ENCODE measurements at regions not wholly inside any gene's neighbourhood (a gene's known extent, or its start where the extent isn't known, plus 50 kb on each side); places are given as distances from the start of the nearest gene placed in this dataset.

DNA sequence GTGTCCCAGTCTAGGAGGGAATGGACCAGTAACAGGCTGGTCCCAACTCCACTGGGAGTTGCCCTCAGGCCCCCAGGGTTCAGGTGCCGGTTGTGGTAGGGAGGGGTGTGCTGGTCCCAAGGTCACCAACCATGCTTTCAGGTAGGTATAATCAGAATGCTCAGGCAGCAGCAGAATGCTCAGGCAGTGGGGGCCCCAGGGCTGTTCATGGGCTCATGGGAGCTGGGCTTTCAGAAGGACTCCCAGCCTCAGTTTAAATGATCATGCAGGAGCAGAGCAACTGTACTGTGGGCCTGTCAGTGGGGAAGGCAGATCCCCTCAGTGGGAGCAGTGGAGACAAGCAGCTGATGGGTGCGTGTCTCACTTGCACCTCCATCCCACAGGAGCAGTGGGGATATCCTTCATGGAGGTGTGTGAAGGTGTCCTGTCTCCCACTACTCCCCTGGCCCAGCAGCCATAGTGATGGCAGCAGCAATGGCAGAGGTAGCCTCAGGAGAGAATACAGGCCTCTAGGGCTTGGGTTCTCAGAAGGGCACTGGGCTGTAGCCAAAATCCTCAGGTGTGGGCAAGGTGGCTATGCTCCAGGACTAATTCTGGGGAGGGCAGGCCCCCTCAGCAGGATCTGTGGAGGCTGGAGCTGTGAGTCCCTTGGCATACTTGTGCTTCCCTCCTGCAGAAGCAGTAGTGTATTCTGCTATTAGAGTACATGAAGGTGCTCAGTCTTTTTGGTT lies 917.3 kb upstream of the B3GALT2 start:
- ChIA-PET CTCF (no interaction called here), POLR2A (ENCODE audit: unreplicated experiment) (no interaction called here)
- TF ChIP-seq, protein P1, sequence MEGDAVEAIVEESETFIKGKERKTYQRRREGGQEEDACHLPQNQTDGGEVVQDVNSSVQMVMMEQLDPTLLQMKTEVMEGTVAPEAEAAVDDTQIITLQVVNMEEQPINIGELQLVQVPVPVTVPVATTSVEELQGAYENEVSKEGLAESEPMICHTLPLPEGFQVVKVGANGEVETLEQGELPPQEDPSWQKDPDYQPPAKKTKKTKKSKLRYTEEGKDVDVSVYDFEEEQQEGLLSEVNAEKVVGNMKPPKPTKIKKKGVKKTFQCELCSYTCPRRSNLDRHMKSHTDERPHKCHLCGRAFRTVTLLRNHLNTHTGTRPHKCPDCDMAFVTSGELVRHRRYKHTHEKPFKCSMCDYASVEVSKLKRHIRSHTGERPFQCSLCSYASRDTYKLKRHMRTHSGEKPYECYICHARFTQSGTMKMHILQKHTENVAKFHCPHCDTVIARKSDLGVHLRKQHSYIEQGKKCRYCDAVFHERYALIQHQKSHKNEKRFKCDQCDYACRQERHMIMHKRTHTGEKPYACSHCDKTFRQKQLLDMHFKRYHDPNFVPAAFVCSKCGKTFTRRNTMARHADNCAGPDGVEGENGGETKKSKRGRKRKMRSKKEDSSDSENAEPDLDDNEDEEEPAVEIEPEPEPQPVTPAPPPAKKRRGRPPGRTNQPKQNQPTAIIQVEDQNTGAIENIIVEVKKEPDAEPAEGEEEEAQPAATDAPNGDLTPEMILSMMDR (conservative IDR thresholded peaks at IDR 0.05) = no peak
- no peak for TF ChIP-seq EZH2 (IDR thresholded peaks at IDR 0.05; ENCODE audit: low read depth)
- H3K4me3 ChIP-seq = no peak overlapping the region
- H3K27ac ChIP-seq = no peak overlapping the region
- no peak overlapping the region for H2AFZ ChIP-seq
- DNase-seq = no peak
- no peaks in the 10 kb centered on the region for H3K9me3 ChIP-seq (ENCODE audit: insufficient read depth, low read depth)
- H3F3A ChIP-seq (ENCODE audit: insufficient read depth, low read depth) = no peaks in the 10 kb centered on the region
- H3K9me2 ChIP-seq (ENCODE audit: insufficient read depth) = no peaks in the 10 kb centered on the region
- no peaks in the 10 kb centered on the region for H3K27me3 ChIP-seq (ENCODE audit: insufficient read depth, low read depth)
- no TSS peak for BruUV-seq (replicated peaks)
- no peaks in the 10 kb centered on the region for H3K36me3 ChIP-seq (ENCODE audit: low read depth)
- H4K20me1 ChIP-seq (ENCODE audit: insufficient read depth) = no peaks in the 10 kb centered on the region
- no peaks in the 10 kb centered on the region for H3K4me1 ChIP-seq (replicated peaks; ENCODE audit: insufficient read depth)
- no peaks in the 10 kb centered on the region for H3K79me2 ChIP-seq (ENCODE audit: low read depth)
- intact Hi-C loops (cut with micrococcal nuclease; ENCODE audit: unreplicated experiment) = no loop called here
- H3K4me2 ChIP-seq = no peak overlapping the region

DNA sequence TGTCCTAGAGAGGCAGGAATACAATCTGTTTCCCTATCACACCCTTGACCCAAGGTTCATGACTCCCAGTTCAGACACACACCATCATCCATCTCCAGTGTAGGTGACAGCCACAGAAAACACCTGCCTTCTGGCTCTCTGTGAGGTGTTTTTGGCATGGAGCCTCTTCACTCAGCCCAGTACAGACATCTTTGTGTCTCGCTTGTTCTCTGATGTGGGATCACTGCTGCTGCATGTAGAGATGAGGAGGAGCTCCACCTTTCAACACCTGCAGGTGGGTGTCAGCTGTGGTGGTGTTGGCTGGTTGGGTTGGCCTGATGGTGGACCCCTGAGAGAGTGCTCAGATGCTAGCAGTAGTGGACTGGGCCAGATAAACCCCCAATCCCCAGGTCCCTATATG lies 916.7 kb upstream of the B3GALT2 start:
- TF ChIP-seq, protein P1 (conservative IDR thresholded peaks at IDR 0.05) = no peak
- TF ChIP-seq EZH2 (IDR thresholded peaks at IDR 0.05; ENCODE audit: low read depth) = no peak
- H3K36me3 ChIP-seq (ENCODE audit: low read depth) = no peaks in the 10 kb centered on the region
- no TSS peak for BruUV-seq (replicated peaks)
- H3K4me1 ChIP-seq (replicated peaks; ENCODE audit: insufficient read depth) = no peaks in the 10 kb centered on the region
- H3F3A ChIP-seq (ENCODE audit: insufficient read depth, low read depth) = no peaks in the 10 kb centered on the region
- no peak overlapping the region for H3K27ac ChIP-seq
- H3K9me2 ChIP-seq (ENCODE audit: insufficient read depth) = no peaks in the 10 kb centered on the region
- ChIA-PET CTCF (no interaction called here), POLR2A (ENCODE audit: unreplicated experiment) (no interaction called here)
- no peak overlapping the region for H2AFZ ChIP-seq
- H3K4me2 ChIP-seq = no peak overlapping the region
- H3K27me3 ChIP-seq (ENCODE audit: insufficient read depth, low read depth) = no peaks in the 10 kb centered on the region
- no peaks in the 10 kb centered on the region for H3K9me3 ChIP-seq (ENCODE audit: insufficient read depth, low read depth)
- DNase-seq = no peak
- H3K4me3 ChIP-seq = no peak overlapping the region
- no peaks in the 10 kb centered on the region for H3K79me2 ChIP-seq (ENCODE audit: low read depth)
- intact Hi-C loops (cut with micrococcal nuclease; ENCODE audit: unreplicated experiment) = no loop called here
- H4K20me1 ChIP-seq (ENCODE audit: insufficient read depth) = no peaks in the 10 kb centered on the region

DNA sequence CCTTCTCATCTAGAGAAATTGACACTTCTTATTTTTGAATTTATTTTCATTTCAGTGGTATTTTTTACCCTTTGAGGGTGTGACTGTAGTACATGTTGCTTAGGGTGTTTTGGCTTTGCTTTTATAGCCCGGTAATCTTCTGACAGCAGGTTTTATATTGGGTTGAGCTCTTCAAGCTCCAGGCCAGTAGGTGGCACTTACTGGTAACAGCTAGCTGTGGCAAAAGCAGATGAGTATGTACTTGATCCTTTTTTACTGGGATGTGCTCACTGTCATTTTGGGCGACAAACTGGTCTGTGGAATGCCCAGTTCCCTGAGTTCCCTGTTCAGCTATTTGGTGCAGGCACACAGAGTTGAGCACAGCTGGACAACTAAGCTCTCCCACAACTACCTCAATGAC lies 916.2 kb upstream of the B3GALT2 start:
- BruUV-seq (replicated peaks) = no TSS peak
- ChIA-PET POLR2A (ENCODE audit: unreplicated experiment) (no interaction called here), CTCF (interaction anchor here (0.6 kb wide), 1 partner anchor 684 kb away, joined by 3 read pairs; no protein-coding TSS in a partner anchor)
- Histone ChIP-seq H3K27me3 (ENCODE audit: insufficient read depth, low read depth) (no peaks in the 10 kb centered on the region), H3F3A (ENCODE audit: insufficient read depth, low read depth) (no peaks in the 10 kb centered on the region), H3K4me2 (no peak overlapping the region), H3K79me2 (ENCODE audit: low read depth) (no peaks in the 10 kb centered on the region), H3K4me1 (replicated peaks; ENCODE audit: insufficient read depth) (no peaks in the 10 kb centered on the region), H3K9me3 (ENCODE audit: insufficient read depth, low read depth) (no peaks in the 10 kb centered on the region), H3K27ac (no peak overlapping the region), H3K9me2 (ENCODE audit: insufficient read depth) (no peaks in the 10 kb centered on the region), H4K20me1 (ENCODE audit: insufficient read depth) (no peaks in the 10 kb centered on the region), H3K36me3 (ENCODE audit: low read depth) (no peaks in the 10 kb centered on the region), H2AFZ (no peak overlapping the region), H3K4me3 (no peak overlapping the region)
- no peak for DNase-seq
- TF ChIP-seq, protein P1 (conservative IDR thresholded peaks at IDR 0.05) = no peak
- intact Hi-C loops (cut with micrococcal nuclease; ENCODE audit: unreplicated experiment) = no loop called here

All from PC-9 (cell line).